Smooth muscle cell (in vitro differentiated cells): ENCODE measurements at regions not wholly inside any gene's neighbourhood (a gene's known extent, or its start where the extent isn't known, plus 50 kb on each side); places are given as distances from the start of the nearest gene placed in this dataset.

Experiments used
- DNase-seq: peaks from one replicate; lab custom pipeline; 2025; ENCODE audit not compliant: unreplicated experiment; lab: John Stamatoyannopoulos, UW
- H2AFZ ChIP-seq: fragments of 200-600 bp; sonication (generic); 2 replicates; pipeline ENCODE4 v1.6.0; 2016; ENCODE audit warnings: antibody characterized with exemption, low read depth, mild to moderate bottlenecking
- H3F3A ChIP-seq: fragments of 200-600 bp; sonication (generic); 2 replicates; pipeline ENCODE4 v1.6.0; 2017; ENCODE audit warnings: antibody characterized with exemption, low read depth
- H3K27ac ChIP-seq: fragments of 200-600 bp; sonication (generic); 2 replicates; pipeline ENCODE4 v1.5.1; 2016; ENCODE audit warnings: low read depth, mild to moderate bottlenecking
- H3K27me3 ChIP-seq: fragments of 200-600 bp; sonication (generic); 2 replicates; pipeline ENCODE4 v1.6.1; 2016; ENCODE audit warnings: low read depth, mild to moderate bottlenecking
- H3K36me3 ChIP-seq: fragments of 200-600 bp; sonication (generic); 2 replicates; pipeline ENCODE4 v1.5.1; 2016; ENCODE audit warnings: low read depth
- H3K4me1 ChIP-seq: fragments of 200-600 bp; sonication (generic); 2 replicates; pipeline ENCODE4 v1.5.1; 2016; ENCODE audit warnings: low read depth
- H3K4me2 ChIP-seq: fragments of 200-600 bp; sonication (generic); 2 replicates; pipeline ENCODE4 v1.6.0; 2016; ENCODE audit warnings: mild to moderate bottlenecking
- H3K4me3 ChIP-seq: fragments of 200-600 bp; sonication (generic); 2 replicates; pipeline ENCODE4 v1.5.1; 2016; ENCODE audit warnings: mild to moderate bottlenecking
- H3K79me2 ChIP-seq: fragments of 200-600 bp; sonication (generic); 2 replicates; pipeline ENCODE4 v1.6.0; 2016; ENCODE audit warnings: low read depth, mild to moderate bottlenecking
- H3K9ac ChIP-seq: fragments of 200-600 bp; sonication (generic); 2 replicates; pipeline ENCODE4 v1.6.0; 2016; ENCODE audit warnings: low read depth
- H3K9me3 ChIP-seq: fragments of 200-600 bp; sonication (generic); replicated peaks from 2 replicates; pipeline ENCODE4 v1.5.1; 2016; ENCODE audit warnings: low read depth
- H4K20me1 ChIP-seq: fragments of 200-600 bp; sonication (generic); 2 replicates; pipeline ENCODE4 v1.6.0; 2016; ENCODE audit warnings: low read depth
- WGBS: methylation state at CpG from one replicate; pipeline ENCODE4 v1.1.7; 2016; ENCODE audit warnings: low lambda C conversion rate; 5-methylcytosine and 5-hydroxymethylcytosine counted together
- TF ChIP-seq, protein P1 (sequence below): fragments of 200-600 bp; sonication (generic); IDR thresholded peaks from 2 replicates; pipeline ENCODE4 v1.5.1; 2017; ENCODE audit warnings: borderline replicate concordance, mild to moderate bottlenecking, antibody characterized with exemption; ENCODE audit not compliant: insufficient read depth, poor library complexity, severe bottlenecking

DNA sequence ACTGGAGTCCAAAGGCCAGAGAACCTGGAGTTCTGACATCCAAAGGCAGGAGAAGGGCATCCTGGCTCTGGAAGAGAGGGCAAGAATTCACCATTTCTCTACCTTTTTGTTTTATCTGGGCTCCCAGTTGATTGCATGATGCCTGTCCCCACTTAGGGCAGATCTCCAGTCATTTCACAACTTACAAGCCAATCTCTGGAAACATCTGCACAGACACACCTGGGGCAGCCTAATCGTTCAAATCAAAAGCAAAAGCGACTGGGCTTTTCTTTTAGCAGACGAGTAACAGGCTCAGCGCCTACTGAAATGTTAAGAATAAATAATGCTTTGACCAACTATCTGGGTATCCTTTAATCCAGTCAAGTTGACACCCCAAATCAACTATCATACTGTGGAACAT lies 136.0 kb upstream of the NPY2R start:
- Histone ChIP-seq H3F3A (no peaks in the 10 kb centered on the region), H3K9ac (no peak overlapping the region), H3K36me3 (no peaks in the 10 kb centered on the region), H3K4me3 (no peak overlapping the region), H3K4me1 (no peaks in the 10 kb centered on the region), H4K20me1 (no peaks in the 10 kb centered on the region), H2AFZ (no peak overlapping the region), H3K27ac (no peak overlapping the region), H3K79me2 (no peaks in the 10 kb centered on the region), H3K9me3 (no peaks in the 10 kb centered on the region), H3K4me2 (no peak overlapping the region), H3K27me3 (no peaks in the 10 kb centered on the region)
- DNase-seq: no peak
- 90% methylated on average over 4 of the region's 4 CpGs for WGBS
- TF ChIP-seq, protein P1, sequence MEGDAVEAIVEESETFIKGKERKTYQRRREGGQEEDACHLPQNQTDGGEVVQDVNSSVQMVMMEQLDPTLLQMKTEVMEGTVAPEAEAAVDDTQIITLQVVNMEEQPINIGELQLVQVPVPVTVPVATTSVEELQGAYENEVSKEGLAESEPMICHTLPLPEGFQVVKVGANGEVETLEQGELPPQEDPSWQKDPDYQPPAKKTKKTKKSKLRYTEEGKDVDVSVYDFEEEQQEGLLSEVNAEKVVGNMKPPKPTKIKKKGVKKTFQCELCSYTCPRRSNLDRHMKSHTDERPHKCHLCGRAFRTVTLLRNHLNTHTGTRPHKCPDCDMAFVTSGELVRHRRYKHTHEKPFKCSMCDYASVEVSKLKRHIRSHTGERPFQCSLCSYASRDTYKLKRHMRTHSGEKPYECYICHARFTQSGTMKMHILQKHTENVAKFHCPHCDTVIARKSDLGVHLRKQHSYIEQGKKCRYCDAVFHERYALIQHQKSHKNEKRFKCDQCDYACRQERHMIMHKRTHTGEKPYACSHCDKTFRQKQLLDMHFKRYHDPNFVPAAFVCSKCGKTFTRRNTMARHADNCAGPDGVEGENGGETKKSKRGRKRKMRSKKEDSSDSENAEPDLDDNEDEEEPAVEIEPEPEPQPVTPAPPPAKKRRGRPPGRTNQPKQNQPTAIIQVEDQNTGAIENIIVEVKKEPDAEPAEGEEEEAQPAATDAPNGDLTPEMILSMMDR: no peak

DNA sequence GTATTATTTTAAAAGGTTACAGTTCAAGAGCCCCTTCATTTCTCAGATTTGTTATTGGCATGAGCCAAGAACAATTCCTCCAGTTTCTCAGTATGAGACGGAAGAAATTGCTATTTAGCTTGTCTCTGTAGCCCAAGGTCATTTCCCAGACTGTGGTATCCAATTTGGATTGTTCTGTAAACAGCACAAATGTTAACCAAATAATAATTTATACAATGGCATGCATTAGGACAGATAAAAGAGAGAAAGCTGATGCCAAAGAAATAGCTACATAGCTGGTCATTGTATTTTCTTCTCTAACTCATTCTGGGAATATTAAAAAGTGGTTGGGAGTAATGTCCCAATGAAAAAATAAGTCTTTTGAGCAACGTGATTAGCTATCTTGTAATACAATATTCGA lies 134.6 kb upstream of the NPY2R start:
- WGBS: 71% methylated on average over 3 of the region's 3 CpGs
- Histone ChIP-seq H3K9me3 (no peaks in the 10 kb centered on the region), H3K36me3 (no peaks in the 10 kb centered on the region), H3K4me2 (no peak overlapping the region), H3K4me1 (no peaks in the 10 kb centered on the region), H3K9ac (no peak overlapping the region), H3F3A (no peaks in the 10 kb centered on the region), H2AFZ (no peak overlapping the region), H3K4me3 (no peak overlapping the region), H3K27me3 (no peaks in the 10 kb centered on the region), H4K20me1 (no peaks in the 10 kb centered on the region), H3K79me2 (no peaks in the 10 kb centered on the region), H3K27ac (no peak overlapping the region)
- DNase-seq: no peak
- TF ChIP-seq, protein P1: no peak

DNA sequence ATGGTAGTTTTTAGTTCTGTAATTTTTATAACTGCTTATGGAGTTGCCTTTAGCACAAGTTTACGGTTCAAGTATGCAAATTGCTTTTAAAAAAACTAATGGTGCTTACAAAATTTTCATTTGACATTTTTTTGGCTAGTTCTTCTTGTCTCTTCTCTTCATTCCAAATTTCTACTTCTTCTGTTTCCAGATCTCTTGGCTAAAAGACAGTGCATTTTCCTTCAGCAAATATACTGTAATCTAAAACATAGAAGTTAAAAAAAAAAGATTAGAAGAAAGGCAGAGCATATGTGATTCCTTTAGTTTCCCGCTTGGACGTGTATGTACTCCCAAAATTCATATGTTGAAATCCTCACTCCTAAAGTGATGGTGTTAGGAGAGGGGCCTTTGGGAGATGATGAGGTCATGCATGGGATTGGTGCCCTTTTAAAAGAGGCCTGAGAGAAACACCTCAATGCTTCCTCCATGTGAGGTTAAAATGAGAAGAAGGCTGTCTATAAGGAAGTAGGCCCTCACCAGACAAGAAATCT lies 132.1 kb upstream of the NPY2R start:
- Histone ChIP-seq H3K79me2 (no peaks in the 10 kb centered on the region), H3K4me2 (no peak overlapping the region), H3K9ac (no peak overlapping the region), H3K4me1 (no peaks in the 10 kb centered on the region), H3F3A (no peaks in the 10 kb centered on the region), H3K36me3 (no peaks in the 10 kb centered on the region), H3K27ac (no peak overlapping the region), H3K9me3 (no peaks in the 10 kb centered on the region), H4K20me1 (no peaks in the 10 kb centered on the region), H2AFZ (no peak overlapping the region), H3K4me3 (no peak overlapping the region), H3K27me3 (no peaks in the 10 kb centered on the region)
- 89% methylated on average over 3 of the region's 3 CpGs for WGBS
- no peak for DNase-seq
- TF ChIP-seq, protein P1: no peak

DNA sequence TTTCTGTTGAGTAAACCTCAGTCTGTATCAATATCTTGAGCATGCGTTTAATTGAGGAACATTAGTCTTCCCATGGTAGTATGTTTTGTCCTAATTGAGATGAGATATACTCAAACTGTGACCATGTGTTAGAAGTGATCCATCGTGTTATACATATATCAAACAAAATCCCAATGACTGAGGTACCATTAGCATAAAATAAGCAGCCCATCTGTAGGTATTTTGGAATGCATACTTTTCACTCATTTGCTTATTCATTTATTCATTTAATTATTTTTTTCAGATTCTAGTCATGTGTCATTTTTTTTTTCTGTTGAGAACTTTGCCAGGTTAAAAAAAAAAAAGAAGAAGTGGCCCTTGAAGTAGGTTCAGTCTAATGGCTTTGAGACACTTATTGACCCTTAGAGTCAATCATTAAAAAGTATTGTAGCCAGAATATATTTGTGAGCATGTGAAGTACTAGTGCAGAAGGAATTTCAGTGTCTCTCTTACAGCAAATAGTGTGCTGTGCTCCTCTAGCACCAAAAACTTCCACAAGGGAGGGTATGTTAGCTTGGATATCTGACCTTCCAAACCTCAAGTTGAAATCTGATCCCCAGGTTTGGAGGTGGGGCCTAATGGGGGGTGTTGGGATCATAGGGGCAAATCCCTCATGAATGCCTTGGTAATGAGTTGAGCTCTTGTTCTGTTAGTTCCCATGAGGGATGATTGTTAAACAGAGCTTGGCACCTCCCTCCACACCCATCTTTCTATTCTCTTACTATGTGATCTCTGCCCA lies 130.8 kb upstream of the NPY2R start:
- TF ChIP-seq, protein P1: no peak
- H3K9ac ChIP-seq: no peak overlapping the region
- no peaks in the 10 kb centered on the region for H3K36me3 ChIP-seq
- H3K4me3 ChIP-seq: no peak overlapping the region
- DNase-seq: no peak
- H3F3A ChIP-seq: no peaks in the 10 kb centered on the region
- H3K27me3 ChIP-seq: no peaks in the 10 kb centered on the region
- no peaks in the 10 kb centered on the region for H3K4me1 ChIP-seq
- H3K4me2 ChIP-seq: no peak overlapping the region
- no peak overlapping the region for H3K27ac ChIP-seq
- H4K20me1 ChIP-seq: no peaks in the 10 kb centered on the region
- no peaks in the 10 kb centered on the region for H3K79me2 ChIP-seq
- 91% methylated on average over 2 of the region's 2 CpGs for WGBS
- H3K9me3 ChIP-seq: no peaks in the 10 kb centered on the region
- H2AFZ ChIP-seq: no peak overlapping the region
